ENCODE measurements at regions not wholly inside any gene's neighbourhood (a gene's known extent, or its start where the extent isn't known, plus 50 kb on each side); places are given as distances from the start of the nearest gene placed in this dataset.
A peak's percentile ranks its signal among the peaks of the same experiment; 100 is the strongest.

- H3K27ac ChIP-seq, result peak overlapping the region; percentile 16; the same call in 1 of the 2 replicates
- no peak for TF ChIP-seq CTCF (conservative IDR thresholded peaks at IDR 0.05)
These were observed 440.6 kb upstream of the CCDC196 start for GRCh38 chr14:66045572-66046021.

GRCh38 chr14:66046035-66046434, 440.1 kb upstream of the CCDC196 start:
- TF ChIP-seq CTCF (conservative IDR thresholded peaks at IDR 0.05), result no peak
- peak overlapping the region; percentile 16; the same call in 1 of the 2 replicates for H3K27ac ChIP-seq

- no peak for TF ChIP-seq CTCF (conservative IDR thresholded peaks at IDR 0.05)
- H3K27ac ChIP-seq, result no peak overlapping the region
These were observed 439.6 kb upstream of the CCDC196 start for GRCh38 chr14:66046591-66046990.

GRCh38 chr14:66056268-66056907, 429.8 kb upstream of the CCDC196 start:
- TF ChIP-seq CTCF (conservative IDR thresholded peaks at IDR 0.05), result no peak
- H3K27ac ChIP-seq, result no peak overlapping the region

GRCh38 chr14:66056926-66057552, 429.1 kb upstream of the CCDC196 start:
- no peak overlapping the region for H3K27ac ChIP-seq
- TF ChIP-seq CTCF (conservative IDR thresholded peaks at IDR 0.05), result no peak

GRCh38 chr14:66065188-66065587, 421.0 kb upstream of the CCDC196 start:
- no peak for TF ChIP-seq CTCF (conservative IDR thresholded peaks at IDR 0.05)
- H3K27ac ChIP-seq, result no peak overlapping the region

- no peak overlapping the region for H3K27ac ChIP-seq
- TF ChIP-seq CTCF (conservative IDR thresholded peaks at IDR 0.05), result no peak
These were observed 419.0 kb upstream of the CCDC196 start for GRCh38 chr14:66066981-66067776.
